AG09319 (cell line): ENCODE measurements at regions not wholly inside any gene's neighbourhood (a gene's known extent, or its start where the extent isn't known, plus 50 kb on each side); places are given as distances from the start of the nearest gene placed in this dataset.

ENCODE experiments used
- DNase-seq: peaks from one replicate; pipeline ENCODE4 v3.0.0-alpha.2; 2010; ENCODE audit warnings: low read depth; ENCODE audit errors: extremely low read depth
- TF ChIP-seq, protein P1 (sequence below): IDR thresholded peaks from 2 replicates; pipeline ENCODE4 v1.5.1; 2011; ENCODE audit warnings: low read depth, mild to moderate bottlenecking, inconsistent platforms, low read length, moderate library complexity

DNA sequence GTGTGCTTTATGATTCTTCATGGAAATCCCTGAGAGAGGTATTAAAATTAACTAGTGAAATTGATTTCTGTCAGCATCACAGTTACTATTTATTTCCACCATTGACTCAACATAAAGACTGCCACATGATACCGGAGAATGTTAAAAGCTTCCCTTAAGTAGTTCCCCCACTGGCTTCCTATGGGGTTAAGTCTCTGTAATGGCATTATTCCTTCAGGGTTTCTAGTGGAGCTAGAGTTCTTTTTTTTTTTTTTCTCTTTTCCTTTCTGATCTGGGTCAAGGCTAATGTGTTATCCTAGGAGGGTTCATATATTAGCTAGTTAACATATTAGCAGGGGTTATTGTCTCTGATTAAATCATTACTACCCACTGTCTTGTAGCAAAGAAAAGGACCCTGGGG is 1919.1 kb upstream of the PIK3C3 start:
- DNase-seq: no peak
- TF ChIP-seq, protein P1, sequence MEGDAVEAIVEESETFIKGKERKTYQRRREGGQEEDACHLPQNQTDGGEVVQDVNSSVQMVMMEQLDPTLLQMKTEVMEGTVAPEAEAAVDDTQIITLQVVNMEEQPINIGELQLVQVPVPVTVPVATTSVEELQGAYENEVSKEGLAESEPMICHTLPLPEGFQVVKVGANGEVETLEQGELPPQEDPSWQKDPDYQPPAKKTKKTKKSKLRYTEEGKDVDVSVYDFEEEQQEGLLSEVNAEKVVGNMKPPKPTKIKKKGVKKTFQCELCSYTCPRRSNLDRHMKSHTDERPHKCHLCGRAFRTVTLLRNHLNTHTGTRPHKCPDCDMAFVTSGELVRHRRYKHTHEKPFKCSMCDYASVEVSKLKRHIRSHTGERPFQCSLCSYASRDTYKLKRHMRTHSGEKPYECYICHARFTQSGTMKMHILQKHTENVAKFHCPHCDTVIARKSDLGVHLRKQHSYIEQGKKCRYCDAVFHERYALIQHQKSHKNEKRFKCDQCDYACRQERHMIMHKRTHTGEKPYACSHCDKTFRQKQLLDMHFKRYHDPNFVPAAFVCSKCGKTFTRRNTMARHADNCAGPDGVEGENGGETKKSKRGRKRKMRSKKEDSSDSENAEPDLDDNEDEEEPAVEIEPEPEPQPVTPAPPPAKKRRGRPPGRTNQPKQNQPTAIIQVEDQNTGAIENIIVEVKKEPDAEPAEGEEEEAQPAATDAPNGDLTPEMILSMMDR: no peak

DNA sequence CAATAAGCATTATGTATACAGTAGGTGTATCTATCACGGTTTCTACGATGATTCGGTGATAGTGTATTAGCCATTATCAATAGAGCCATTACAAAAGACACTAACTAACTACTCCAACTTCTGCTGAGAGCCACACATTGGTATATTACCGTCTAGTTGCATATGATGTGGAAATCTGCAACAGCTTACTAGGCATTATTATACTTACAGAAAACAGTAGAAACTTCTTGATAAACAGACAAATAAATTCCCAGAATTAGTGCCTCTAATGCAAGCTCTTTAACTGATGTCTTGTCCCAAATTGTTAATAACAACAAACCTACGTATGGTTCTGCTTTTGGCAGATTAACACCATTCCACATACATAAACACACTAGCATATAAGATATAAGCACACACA is 1923.0 kb upstream of the PIK3C3 start:
- TF ChIP-seq, protein P1: no peak
- DNase-seq: no peak

DNA sequence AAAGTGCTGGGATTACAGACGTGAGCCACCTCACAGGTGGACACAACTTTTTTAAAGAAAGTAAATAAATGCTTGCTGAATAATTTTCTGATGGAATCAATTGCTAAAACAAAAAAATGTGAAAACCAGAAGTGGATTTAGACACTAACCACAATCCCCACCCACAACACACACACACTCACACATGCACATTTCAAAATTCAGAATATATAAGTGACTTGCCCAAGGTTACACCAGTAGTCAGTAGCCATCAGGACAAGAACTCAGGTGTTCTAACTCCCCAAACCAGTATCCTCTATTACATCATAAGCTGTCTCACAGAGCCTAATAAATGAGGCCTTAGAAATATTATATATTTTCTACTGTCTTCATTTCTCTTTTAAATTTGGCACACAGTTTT is 1923.6 kb upstream of the PIK3C3 start:
- TF ChIP-seq, protein P1: no peak
- DNase-seq: no peak

DNA sequence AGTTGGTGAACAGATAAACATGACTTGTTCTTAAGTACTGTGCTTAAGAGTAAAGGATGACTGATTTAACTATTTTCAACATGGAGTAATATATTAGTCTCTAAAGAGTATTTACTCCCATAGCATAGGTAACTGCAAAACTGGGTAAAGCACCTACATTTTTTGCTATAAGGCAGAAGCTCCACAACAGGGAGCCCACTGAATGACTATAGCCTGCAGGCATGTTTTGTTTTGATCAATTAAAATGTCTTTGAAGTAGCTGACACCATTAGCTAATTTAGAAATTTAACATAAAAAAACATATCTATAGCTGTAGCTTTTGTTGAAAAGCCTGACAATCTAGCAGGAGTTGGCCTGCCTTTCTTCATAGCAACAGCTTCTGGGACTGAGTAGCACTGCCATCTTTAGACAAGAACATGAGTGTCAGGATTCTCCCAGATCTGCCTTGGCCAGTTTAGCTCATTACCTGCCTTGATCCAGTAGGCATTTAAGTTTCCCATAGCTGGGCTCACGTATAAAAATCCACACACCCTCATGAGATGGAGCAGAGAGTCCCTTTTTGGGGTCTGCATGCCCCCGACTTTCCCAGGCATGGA is 1935.1 kb upstream of the PIK3C3 start:
- DNase-seq: no peak
- TF ChIP-seq, protein P1: no peak

DNA sequence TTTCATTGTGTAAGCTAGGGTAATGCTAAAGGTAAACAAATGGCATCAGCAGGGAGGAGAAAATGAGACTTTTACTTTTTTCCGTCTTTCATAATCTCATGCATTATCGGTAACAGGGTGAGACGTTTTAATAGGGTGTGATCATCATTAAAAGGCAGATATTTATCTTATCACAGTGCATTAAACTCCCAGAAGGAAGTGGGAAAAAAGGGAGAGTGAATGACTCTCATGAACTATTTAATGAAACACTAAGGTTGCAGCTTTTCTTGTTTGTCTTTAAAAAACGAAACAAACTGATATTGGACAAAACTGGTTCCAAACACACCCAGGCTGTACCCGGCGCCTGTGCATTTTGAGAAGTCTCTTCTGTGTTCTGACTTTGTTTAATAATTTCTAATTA is 1936.8 kb upstream of the PIK3C3 start:
- DNase-seq: no peak
- TF ChIP-seq, protein P1: no peak

DNA sequence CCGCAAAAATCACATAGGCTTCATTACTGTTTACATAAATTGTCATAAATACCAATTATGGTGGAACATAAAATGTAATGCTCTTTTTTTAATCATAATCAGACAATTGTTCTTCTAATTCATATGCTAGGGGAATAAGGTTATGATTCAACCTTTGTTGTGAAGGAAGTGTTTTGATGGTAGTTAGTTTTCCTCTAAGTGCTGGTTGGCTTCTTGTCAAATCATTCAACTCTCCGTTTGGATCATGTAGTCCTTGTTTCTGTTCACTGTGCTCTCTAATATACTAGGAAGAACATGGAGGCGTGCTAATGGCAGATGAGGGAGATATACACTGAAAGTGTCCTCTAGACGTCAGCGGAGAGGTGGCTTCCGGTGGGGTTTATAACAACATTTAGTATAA is 1938.0 kb upstream of the PIK3C3 start:
- DNase-seq: no peak
- TF ChIP-seq, protein P1: no peak

DNA sequence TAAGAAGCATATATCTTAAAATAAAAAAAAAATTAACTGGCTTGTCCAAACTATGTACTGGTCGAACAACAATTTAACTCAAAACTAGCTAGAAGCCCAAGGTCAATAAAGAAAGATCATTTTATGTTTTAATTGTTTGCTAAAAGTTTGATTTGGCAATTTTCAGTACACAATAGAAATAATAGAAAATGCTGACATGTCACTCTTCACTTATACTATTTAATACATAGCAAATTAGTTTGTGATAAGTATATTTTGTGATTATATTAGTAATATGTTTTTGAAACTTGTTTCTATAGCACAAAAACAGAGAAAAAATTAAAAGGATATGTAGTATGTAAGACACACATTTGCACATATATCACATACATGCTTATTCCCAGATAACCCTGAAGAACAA is 1938.6 kb upstream of the PIK3C3 start:
- DNase-seq: no peak
- TF ChIP-seq, protein P1: no peak
